Psoas muscle (tissue), 7 donors: ENCODE measurements at regions not wholly inside any gene's neighbourhood (a gene's known extent, or its start where the extent isn't known, plus 50 kb on each side); places are given as distances from the start of the nearest gene placed in this dataset.

Experiments used
- ATAC-seq, 4 donors: fragments of 200-7000 bp; cut with Tn5 transposase; one replicate each; pipeline ENCODE4 v1.9.1; 2020; ENCODE audit warnings: moderate library complexity in 3 of 4, mild to moderate bottlenecking in 2 of 4
- DNase-seq, 2 donors: peaks; one replicate each; pipeline ENCODE4 v3.0.0-alpha.2; 2020
- H3K27ac ChIP-seq: fragments of 200-600 bp; one replicate; pipeline ENCODE4 v1.8.0; 2022
- H3K27me3 ChIP-seq, 3 donors: fragments of 200-600 bp in 1 of 3; one replicate each; pipeline versions ENCODE4 v1.6.1 to v1.8.0; 2013 to 2022; ENCODE audit warnings: low read length in 2 of 3, mild to moderate bottlenecking in 2 of 3, moderate library complexity in 1 of 3; ENCODE audit not compliant: insufficient read depth in 3 of 3
- H3K36me3 ChIP-seq, 2 donors: fragments of 200-600 bp in 1 of 2; one replicate each; pipeline versions ENCODE4 v1.6.1 to v1.8.0; 2013 to 2022; ENCODE audit warnings: low read depth in 1 of 2, mild to moderate bottlenecking in 1 of 2, moderate library complexity in 1 of 2; ENCODE audit not compliant: insufficient read depth in 1 of 2
- H3K4me1 ChIP-seq: fragments of 200-600 bp; one replicate; pipeline ENCODE4 v1.8.0; 2022
- H3K4me3 ChIP-seq: fragments of 200-600 bp; one replicate; pipeline ENCODE4 v1.8.0; 2022; ENCODE audit warnings: mild to moderate bottlenecking
- H3K9me3 ChIP-seq: fragments of 200-600 bp; one replicate; pipeline ENCODE4 v1.8.0; 2022
- CTCF ChIP-seq: fragments of 200-600 bp; IDR thresholded peaks from one replicate; pipeline ENCODE4 v1.8.0; 2022; ENCODE audit warnings: antibody characterized with exemption
- WGBS, 3 donors: extraction: QIAGEN DNeasy Blood & Tissue Kit; methylation state at CpG; one replicate each; pipeline versions ENCODE4 v1.1.6 to v1.1.7; 2013; 5-methylcytosine and 5-hydroxymethylcytosine counted together
- intact Hi-C, 2 donors: fragments of 100-400 bp; cut with DNase I; formaldehyde crosslinking; loops; one replicate each; pipeline versions ENCODE4 v1.11.0 to v1.14.2; 2022
- donor health status: healthy with polysubstance abuse.
- donor health status: DM: no; HTN: no; CAD: no; lungs with moderate emphysema.
- donor health status: Bipolar disorder and iron deficiency.
- donor health status: healthy.
- donor health status: DM: yes; HTN: yes; CAD: no.
- donor health status: DM: no; HTN: no; CAD: no.
- donor health status: DM: yes; HTN: yes; CAD: no.

DNA sequence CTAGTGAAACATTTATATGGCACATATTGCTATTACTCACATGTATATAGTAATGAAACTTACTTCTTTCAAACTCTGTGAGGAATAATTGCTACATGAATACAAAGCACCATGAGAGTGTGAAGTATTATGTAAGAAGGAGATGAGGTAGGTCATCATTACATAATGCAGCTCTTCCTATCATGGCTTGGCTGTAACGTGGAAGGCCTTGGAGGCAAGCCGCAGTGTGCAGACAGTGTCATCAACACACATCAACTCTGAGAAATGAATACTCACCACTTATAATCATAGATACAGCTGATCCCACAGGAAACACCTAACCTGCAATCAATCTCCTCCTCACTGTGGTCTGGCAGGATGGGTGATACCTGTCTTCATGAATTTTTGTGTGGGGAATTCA, 49.9 kb upstream of the CCDC91 start:
- WGBS, 3 donors = 64 to 83% (median 76%) methylated on average over 2 of the region's 2 CpGs
- no peaks in the 10 kb centered on the region for H3K36me3 ChIP-seq
- no peaks in the 10 kb centered on the region for H3K4me1 ChIP-seq
- TF ChIP-seq CTCF = no peak
- intact Hi-C loops = no loop called here
- DNase-seq = no peak
- H3K27ac ChIP-seq = no peak overlapping the region
- H3K27me3 ChIP-seq = peaks cover 0 to 4% (median 1%) of the 10 kb centered on the region in 3 donors
- ATAC-seq = no peak
- H3K9me3 ChIP-seq = no peaks in the 10 kb centered on the region
- H3K4me3 ChIP-seq = no peak overlapping the region
